SK-N-SH treated with all-trans-retinoic acid at 6 μM for 48 hours (cell line): ENCODE measurements at regions not wholly inside any gene's neighbourhood (a gene's known extent, or its start where the extent isn't known, plus 50 kb on each side); places are given as distances from the start of the nearest gene placed in this dataset.
A peak's percentile ranks its signal among the peaks of the same experiment; 100 is the strongest.

ENCODE experiments used
- ATAC-seq: fragments of 200-7000 bp; cut with Tn5 transposase; 3 replicates; pipeline ENCODE4 v1.9.1; 2020; ENCODE audit warnings: mild to moderate bottlenecking, moderate library complexity
- ARNTL ChIP-seq: fragments of 450-650 bp; formaldehyde crosslinking; IDR thresholded peaks from 2 replicates; pipeline ENCODE4 v1.5.0; 2020; ENCODE audit warnings: low read depth, mild to moderate bottlenecking, moderate library complexity, borderline replicate concordance
- BACH2 ChIP-seq: fragments of 250-450 bp; sonication (Bioruptor Pico); IDR thresholded peaks from 2 replicates; pipeline ENCODE4 v1.9.0; 2021; ENCODE audit warnings: mild to moderate bottlenecking, borderline replicate concordance
- ESRRG ChIP-seq: fragments of 250-450 bp; sonication (Bioruptor Pico); IDR thresholded peaks from 2 replicates; pipeline ENCODE4 v1.6.1; 2021; ENCODE audit warnings: mild to moderate bottlenecking
- GLIS3 ChIP-seq: fragments of 250-450 bp; sonication (Bioruptor Pico); IDR thresholded peaks from 2 replicates; pipeline ENCODE4 v1.5.0; 2020; ENCODE audit warnings: mild to moderate bottlenecking, moderate library complexity
- ISL1 ChIP-seq: fragments of 250-450 bp; sonication (Bioruptor Pico); IDR thresholded peaks from 2 replicates; pipeline ENCODE4 v2.1.2; 2022; ENCODE audit warnings: mild to moderate bottlenecking, moderate library complexity
- OSR1 ChIP-seq: fragments of 250-450 bp; sonication (Bioruptor Pico); IDR thresholded peaks from 2 replicates; pipeline ENCODE4 v1.8.0; 2022; ENCODE audit warnings: moderate library complexity, mild to moderate bottlenecking, inconsistent platforms
- PPARA ChIP-seq: fragments of 250-450 bp; sonication (Bioruptor Pico); IDR thresholded peaks from 2 replicates; pipeline ENCODE4 v1.5.0; 2020; ENCODE audit warnings: mild to moderate bottlenecking, borderline replicate concordance
- RARB ChIP-seq: fragments of 250-450 bp; sonication (Bioruptor Pico); IDR thresholded peaks from 2 replicates; pipeline ENCODE4 v1.8.0; 2021; ENCODE audit warnings: mild to moderate bottlenecking, moderate library complexity
- TCF4 ChIP-seq: fragments of 250-450 bp; sonication (Bioruptor Pico); IDR thresholded peaks from 2 replicates; pipeline ENCODE4 v1.8.0; 2021; ENCODE audit warnings: mild to moderate bottlenecking, moderate library complexity, borderline replicate concordance
- TOX ChIP-seq: fragments of 250-450 bp; sonication (Bioruptor Pico); IDR thresholded peaks from 2 replicates; pipeline ENCODE4 v1.8.0; 2021; ENCODE audit warnings: mild to moderate bottlenecking, moderate library complexity, borderline replicate concordance
- ZC3H10 ChIP-seq: fragments of 250-450 bp; sonication (Bioruptor Pico); IDR thresholded peaks from 2 replicates; pipeline ENCODE4 v1.5.1; 2021; ENCODE audit warnings: mild to moderate bottlenecking, moderate library complexity
- ZFP3 ChIP-seq: fragments of 250-450 bp; sonication (Bioruptor Pico); IDR thresholded peaks from 2 replicates; pipeline ENCODE4 v1.5.0; 2020; ENCODE audit warnings: mild to moderate bottlenecking, moderate library complexity
- ZFP30 ChIP-seq: fragments of 450-650 bp; formaldehyde crosslinking; IDR thresholded peaks from 2 replicates; pipeline ENCODE4 v1.5.0; 2022; ENCODE audit warnings: mild to moderate bottlenecking, moderate library complexity
- ZNF565 ChIP-seq: fragments of 450-650 bp; formaldehyde crosslinking; conservative IDR thresholded peaks from 2 replicates; pipeline ENCODE4 v1.5.0; 2020; ENCODE audit warnings: low read depth, mild to moderate bottlenecking, moderate library complexity
- ZNF70 ChIP-seq: fragments of 450-650 bp; formaldehyde crosslinking; IDR thresholded peaks from 2 replicates; pipeline ENCODE4 v1.5.0; 2020; ENCODE audit warnings: mild to moderate bottlenecking, moderate library complexity
- ZNF8 ChIP-seq: fragments of 450-650 bp; formaldehyde crosslinking; IDR thresholded peaks from 2 replicates; pipeline ENCODE4 v1.5.0; 2020; ENCODE audit warnings: mild to moderate bottlenecking, moderate library complexity
- TF ChIP-seq, protein P1 (sequence below): fragments of 250-450 bp; sonication (Bioruptor Pico); IDR thresholded peaks from 2 replicates; pipeline ENCODE4 v1.5.0; 2020; ENCODE audit warnings: mild to moderate bottlenecking, moderate library complexity
- TF ChIP-seq, protein P2 (sequence below): fragments of 250-450 bp; sonication (Bioruptor Pico); IDR thresholded peaks from 2 replicates; pipeline ENCODE4 v1.5.1; 2020; ENCODE audit warnings: low read depth, mild to moderate bottlenecking, moderate library complexity
- TF ChIP-seq, protein P3 (sequence below): fragments of 250-450 bp; sonication (Bioruptor Pico); IDR thresholded peaks from 2 replicates; pipeline ENCODE4 v1.8.0; 2020; ENCODE audit warnings: mild to moderate bottlenecking, moderate library complexity, borderline replicate concordance
- TF ChIP-seq, protein P4 (sequence below): fragments of 250-450 bp; sonication (Bioruptor Pico); IDR thresholded peaks from 2 replicates; pipeline ENCODE4 v1.5.1; 2021; ENCODE audit warnings: mild to moderate bottlenecking, moderate library complexity

DNA sequence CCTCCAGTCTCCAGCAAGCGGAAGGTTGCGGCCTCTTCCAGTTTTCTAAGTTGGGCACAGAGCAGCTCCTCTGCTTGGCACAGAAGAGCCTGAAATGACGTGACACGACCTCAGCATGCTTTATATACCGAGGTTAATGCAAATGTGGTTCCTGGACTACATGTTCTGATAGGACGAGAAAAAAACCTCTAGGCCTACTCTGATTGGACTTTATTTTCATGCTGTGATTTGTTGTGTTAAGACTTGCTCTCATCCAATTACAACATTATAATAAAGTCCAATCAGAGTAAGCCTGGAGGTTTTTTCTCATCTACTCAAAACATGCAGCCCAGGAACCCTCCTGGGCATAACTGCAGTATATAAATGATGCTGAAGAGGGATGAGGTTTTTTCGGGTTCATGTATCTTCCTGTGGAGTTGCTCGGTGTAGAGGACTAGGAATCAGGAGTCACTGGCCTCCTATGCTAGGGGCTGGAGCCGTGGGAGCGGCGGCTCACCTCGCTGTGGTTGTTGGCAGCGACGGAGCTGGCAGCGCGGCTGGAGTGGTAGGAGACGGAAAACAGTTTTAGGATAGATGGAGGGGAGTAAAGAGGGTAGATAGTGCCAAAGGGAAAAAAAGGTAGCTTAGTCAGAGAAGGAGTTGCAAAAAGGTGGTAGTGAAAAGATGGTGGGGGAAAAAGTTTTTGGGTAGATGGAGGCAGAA is 878.0 kb downstream of the KCNJ18 start:
- ATAC-seq = no peak
- no peak for TF ChIP-seq ISL1 (CRISPR knock-in tag)
- no peak for TF ChIP-seq ZNF70 (CRISPR knock-in tag)
- TF ChIP-seq BACH2 = no peak
- TF ChIP-seq, protein P1, sequence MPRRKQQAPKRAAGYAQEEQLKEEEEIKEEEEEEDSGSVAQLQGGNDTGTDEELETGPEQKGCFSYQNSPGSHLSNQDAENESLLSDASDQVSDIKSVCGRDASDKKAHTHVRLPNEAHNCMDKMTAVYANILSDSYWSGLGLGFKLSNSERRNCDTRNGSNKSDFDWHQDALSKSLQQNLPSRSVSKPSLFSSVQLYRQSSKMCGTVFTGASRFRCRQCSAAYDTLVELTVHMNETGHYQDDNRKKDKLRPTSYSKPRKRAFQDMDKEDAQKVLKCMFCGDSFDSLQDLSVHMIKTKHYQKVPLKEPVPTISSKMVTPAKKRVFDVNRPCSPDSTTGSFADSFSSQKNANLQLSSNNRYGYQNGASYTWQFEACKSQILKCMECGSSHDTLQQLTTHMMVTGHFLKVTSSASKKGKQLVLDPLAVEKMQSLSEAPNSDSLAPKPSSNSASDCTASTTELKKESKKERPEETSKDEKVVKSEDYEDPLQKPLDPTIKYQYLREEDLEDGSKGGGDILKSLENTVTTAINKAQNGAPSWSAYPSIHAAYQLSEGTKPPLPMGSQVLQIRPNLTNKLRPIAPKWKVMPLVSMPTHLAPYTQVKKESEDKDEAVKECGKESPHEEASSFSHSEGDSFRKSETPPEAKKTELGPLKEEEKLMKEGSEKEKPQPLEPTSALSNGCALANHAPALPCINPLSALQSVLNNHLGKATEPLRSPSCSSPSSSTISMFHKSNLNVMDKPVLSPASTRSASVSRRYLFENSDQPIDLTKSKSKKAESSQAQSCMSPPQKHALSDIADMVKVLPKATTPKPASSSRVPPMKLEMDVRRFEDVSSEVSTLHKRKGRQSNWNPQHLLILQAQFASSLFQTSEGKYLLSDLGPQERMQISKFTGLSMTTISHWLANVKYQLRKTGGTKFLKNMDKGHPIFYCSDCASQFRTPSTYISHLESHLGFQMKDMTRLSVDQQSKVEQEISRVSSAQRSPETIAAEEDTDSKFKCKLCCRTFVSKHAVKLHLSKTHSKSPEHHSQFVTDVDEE (CRISPR knock-in tag) = no peak
- no peak for TF ChIP-seq ZFP3 (CRISPR knock-in tag)
- TF ChIP-seq TCF4 (CRISPR knock-in tag) = no peak
- TF ChIP-seq, protein P2, sequence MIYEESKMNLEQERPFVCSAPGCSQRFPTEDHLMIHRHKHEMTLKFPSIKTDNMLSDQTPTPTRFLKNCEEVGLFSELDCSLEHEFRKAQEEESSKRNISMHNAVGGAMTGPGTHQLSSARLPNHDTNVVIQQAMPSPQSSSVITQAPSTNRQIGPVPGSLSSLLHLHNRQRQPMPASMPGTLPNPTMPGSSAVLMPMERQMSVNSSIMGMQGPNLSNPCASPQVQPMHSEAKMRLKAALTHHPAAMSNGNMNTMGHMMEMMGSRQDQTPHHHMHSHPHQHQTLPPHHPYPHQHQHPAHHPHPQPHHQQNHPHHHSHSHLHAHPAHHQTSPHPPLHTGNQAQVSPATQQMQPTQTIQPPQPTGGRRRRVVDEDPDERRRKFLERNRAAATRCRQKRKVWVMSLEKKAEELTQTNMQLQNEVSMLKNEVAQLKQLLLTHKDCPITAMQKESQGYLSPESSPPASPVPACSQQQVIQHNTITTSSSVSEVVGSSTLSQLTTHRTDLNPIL (CRISPR knock-in tag) = no peak
- no peak for TF ChIP-seq ZNF8 (CRISPR knock-in tag)
- TF ChIP-seq, protein P3, sequence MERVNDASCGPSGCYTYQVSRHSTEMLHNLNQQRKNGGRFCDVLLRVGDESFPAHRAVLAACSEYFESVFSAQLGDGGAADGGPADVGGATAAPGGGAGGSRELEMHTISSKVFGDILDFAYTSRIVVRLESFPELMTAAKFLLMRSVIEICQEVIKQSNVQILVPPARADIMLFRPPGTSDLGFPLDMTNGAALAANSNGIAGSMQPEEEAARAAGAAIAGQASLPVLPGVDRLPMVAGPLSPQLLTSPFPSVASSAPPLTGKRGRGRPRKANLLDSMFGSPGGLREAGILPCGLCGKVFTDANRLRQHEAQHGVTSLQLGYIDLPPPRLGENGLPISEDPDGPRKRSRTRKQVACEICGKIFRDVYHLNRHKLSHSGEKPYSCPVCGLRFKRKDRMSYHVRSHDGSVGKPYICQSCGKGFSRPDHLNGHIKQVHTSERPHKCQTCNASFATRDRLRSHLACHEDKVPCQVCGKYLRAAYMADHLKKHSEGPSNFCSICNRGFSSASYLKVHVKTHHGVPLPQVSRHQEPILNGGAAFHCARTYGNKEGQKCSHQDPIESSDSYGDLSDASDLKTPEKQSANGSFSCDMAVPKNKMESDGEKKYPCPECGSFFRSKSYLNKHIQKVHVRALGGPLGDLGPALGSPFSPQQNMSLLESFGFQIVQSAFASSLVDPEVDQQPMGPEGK = no peak
- no peak for TF ChIP-seq PPARA (CRISPR knock-in tag)
- TF ChIP-seq ZFP30 (CRISPR knock-in tag) = no peak
- TF ChIP-seq OSR1 (CRISPR knock-in tag) = no peak
- no peak for TF ChIP-seq ARNTL
- no peak for TF ChIP-seq ZNF565
- TF ChIP-seq RARB (CRISPR knock-in tag) = no peak

DNA sequence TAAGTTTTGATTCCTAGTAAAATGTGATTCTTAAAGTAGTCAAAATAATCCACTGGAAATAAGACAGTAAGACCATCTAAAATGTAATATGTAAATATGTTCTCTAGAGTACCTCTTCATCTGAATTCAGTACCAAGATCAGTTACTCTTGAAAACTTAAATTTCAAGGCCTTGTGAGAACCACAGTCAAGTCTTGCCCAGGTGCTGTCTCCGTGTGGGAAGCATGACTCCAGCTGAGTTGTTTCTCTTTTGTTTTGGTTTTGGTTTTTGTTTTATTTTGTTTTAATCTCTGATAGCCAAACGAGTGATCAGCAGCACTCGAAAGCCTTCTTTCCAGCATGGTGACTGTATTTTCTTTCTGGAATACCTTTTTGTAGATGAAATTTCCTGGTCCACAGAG is 907.0 kb downstream of the KCNJ18 start:
- ATAC-seq = no peak
- TF ChIP-seq, protein P2 (CRISPR knock-in tag) = no peak
- TF ChIP-seq ZNF8 (CRISPR knock-in tag) = no peak
- TF ChIP-seq OSR1 (CRISPR knock-in tag) = no peak
- TF ChIP-seq, protein P4, sequence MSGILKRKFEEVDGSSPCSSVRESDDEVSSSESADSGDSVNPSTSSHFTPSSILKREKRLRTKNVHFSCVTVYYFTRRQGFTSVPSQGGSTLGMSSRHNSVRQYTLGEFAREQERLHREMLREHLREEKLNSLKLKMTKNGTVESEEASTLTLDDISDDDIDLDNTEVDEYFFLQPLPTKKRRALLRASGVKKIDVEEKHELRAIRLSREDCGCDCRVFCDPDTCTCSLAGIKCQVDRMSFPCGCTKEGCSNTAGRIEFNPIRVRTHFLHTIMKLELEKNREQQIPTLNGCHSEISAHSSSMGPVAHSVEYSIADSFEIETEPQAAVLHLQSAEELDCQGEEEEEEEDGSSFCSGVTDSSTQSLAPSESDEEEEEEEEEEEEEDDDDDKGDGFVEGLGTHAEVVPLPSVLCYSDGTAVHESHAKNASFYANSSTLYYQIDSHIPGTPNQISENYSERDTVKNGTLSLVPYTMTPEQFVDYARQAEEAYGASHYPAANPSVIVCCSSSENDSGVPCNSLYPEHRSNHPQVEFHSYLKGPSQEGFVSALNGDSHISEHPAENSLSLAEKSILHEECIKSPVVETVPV (CRISPR knock-in tag) = no peak
- TF ChIP-seq, protein P3 = no peak
- no peak for TF ChIP-seq BACH2
- no peak for TF ChIP-seq ZNF565
- TF ChIP-seq ZC3H10 (CRISPR knock-in tag) = no peak
- TF ChIP-seq ESRRG (CRISPR knock-in tag) = no peak
- TF ChIP-seq ZFP30 (CRISPR knock-in tag) = no peak

DNA sequence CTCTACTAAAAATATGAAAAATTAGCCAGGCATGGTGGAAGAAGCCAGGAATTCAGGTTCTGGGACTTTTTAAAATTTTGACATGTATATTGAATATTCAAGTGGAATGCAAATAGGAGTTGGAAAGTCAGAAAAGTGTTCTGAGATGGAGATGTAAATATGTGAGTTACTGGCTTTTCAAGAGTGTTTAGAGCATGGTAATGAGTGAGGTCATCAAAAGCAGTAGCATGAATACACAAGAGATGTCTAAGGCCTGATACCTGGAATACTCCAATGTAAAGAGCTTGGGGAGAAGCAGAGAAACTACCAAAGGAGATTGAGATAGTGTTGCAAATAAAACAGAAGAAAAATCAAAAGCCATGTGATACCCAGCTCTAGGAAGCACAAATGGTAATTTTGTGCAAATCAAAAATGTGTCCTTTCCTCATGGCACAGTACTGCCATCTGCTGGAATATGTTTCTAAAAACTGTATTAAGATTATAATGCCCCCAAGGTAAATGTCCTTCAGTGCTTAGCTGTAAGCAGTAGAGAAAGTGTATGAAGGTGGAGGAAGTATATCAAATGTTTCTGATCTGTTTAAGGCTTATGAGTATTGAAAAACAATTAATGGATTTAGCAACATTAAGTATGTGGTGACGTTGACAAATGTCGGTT is 908.4 kb downstream of the KCNJ18 start:
- no peak for TF ChIP-seq ARNTL
- TF ChIP-seq GLIS3 (CRISPR knock-in tag) = no peak
- no peak for TF ChIP-seq OSR1 (CRISPR knock-in tag)
- TF ChIP-seq, protein P3 = no peak
- TF ChIP-seq TOX (CRISPR knock-in tag) = no peak
- TF ChIP-seq ZNF8 (CRISPR knock-in tag) = no peak
- ATAC-seq = peak; percentile 53; the same call in 2 of the 3 replicates
